OCI-LY3 (cell line): ENCODE measurements at regions not wholly inside any gene's neighbourhood (a gene's known extent, or its start where the extent isn't known, plus 50 kb on each side); places are given as distances from the start of the nearest gene placed in this dataset.

Source experiments
- H2AFZ ChIP-seq: fragments of 200-600, 300-600 bp; shearing (Covaris generic); 2 replicates; pipeline ENCODE4 v1.6.0; 2014; ENCODE audit warnings: antibody characterized with exemption, low read depth, low read length
- H3K27ac ChIP-seq: fragments of 200-600, 300-600 bp; sonication (generic); 2 replicates; pipeline ENCODE4 v1.5.1; 2014; ENCODE audit warnings: mild to moderate bottlenecking, low read length, moderate library complexity, mixed read lengths
- H3K27me3 ChIP-seq: fragments of 200-600, 300-600 bp; sonication (generic); 2 replicates; pipeline ENCODE4 v1.6.1; 2014; ENCODE audit warnings: low read depth, low read length, mixed read lengths
- H3K36me3 ChIP-seq: fragments of 200-600, 300-600 bp; sonication (generic); replicated peaks from 2 replicates; pipeline ENCODE3; 2014; ENCODE audit warnings: low read depth, low read length, mixed read lengths
- H3K4me1 ChIP-seq: fragments of 300-600, 200-600 bp; sonication (generic); 2 replicates; pipeline ENCODE4 v1.6.1; 2014; ENCODE audit warnings: low read length, mixed read lengths
- H3K4me2 ChIP-seq: fragments of 200-600, 300-600 bp; sonication (generic); 2 replicates; pipeline ENCODE4 v1.6.1; 2014; ENCODE audit warnings: low read length, mixed read lengths
- H3K4me3 ChIP-seq: fragments of 300-600, 200-600 bp; sonication (generic); 2 replicates; pipeline ENCODE4 v1.5.1; 2014; ENCODE audit warnings: antibody characterized with exemption, mild to moderate bottlenecking, low read length, moderate library complexity
- H3K79me2 ChIP-seq: fragments of 300-600, 200-600 bp; shearing (Covaris generic); 2 replicates; pipeline ENCODE4 v1.6.1; 2014; ENCODE audit warnings: mild to moderate bottlenecking, low read length, mixed read lengths
- H3K9ac ChIP-seq: fragments of 300-600, 200-600 bp; shearing (Covaris generic); 2 replicates; pipeline ENCODE4 v1.6.0; 2014; ENCODE audit warnings: mild to moderate bottlenecking, low read length, moderate library complexity
- H3K9me3 ChIP-seq: fragments of 200-600, 300-600 bp; shearing (Covaris generic); 2 replicates; pipeline ENCODE4 v1.6.1; 2014; ENCODE audit warnings: low read length, mixed read lengths; ENCODE audit not compliant: insufficient read depth
- H4K20me1 ChIP-seq: fragments of 200-600, 300-600 bp; sonication (generic); 2 replicates; pipeline ENCODE4 v1.6.1; 2016; ENCODE audit warnings: low read length, mixed read lengths; ENCODE audit not compliant: insufficient read depth
- EZH2phosphoT487 ChIP-seq: fragments of 200-600 bp; shearing (Covaris generic); IDR thresholded peaks from 2 replicates; pipeline ENCODE4 v1.6.1; 2018; ENCODE audit warnings: antibody characterized with exemption, mixed run types, low read depth
- TF ChIP-seq, protein P1 (sequence below): fragments of 200-600, 300-600 bp; sonication (generic); IDR thresholded peaks from 2 replicates; pipeline ENCODE4 v1.5.1; 2014; ENCODE audit warnings: antibody characterized with exemption, low read length, low read depth

DNA sequence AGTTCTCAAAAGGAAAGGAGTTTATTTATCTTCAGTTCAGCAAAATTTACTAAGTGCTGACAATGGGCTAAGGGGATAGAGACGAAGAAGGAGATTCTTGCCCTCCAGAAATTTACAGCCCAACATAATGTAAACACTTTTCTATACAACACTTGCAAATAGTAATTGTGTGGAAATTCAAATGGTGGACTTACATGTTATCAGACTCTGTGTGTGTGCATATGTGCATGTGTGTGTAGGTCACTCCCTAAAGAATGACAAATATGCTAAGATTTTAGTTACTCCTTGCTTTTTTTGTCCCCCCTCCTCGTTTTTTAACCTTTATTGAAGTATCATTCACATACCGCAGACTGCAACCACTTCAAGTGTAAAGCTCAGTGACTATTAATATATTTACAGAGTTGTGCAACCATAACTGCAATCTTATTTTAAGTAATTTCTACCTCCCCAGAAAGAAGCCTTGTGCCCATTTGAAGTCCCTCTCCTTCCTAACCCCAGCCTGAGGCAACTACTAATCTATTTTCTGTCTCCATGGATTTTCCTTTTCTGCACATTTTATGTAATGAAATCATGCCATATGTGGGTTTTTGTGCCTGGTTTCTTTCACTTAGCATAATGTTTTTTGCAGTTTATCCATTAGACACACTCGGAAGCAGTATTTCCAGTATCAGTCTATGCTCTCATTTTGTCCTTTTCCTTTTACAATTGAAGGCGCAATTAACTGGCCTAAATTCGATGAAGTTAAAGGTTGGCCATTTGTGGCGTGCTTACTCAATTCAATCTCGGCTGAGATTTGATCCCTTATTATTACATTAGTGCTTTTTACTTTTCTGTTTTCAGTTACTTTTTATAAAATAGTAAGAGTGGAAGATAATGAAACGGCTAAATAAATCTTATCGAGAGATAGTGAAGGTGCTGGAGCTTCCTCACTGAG, 318.4 kb downstream of the HAPSTR1 start:
- Histone ChIP-seq H3K9ac (no peak overlapping the region), H3K4me1 (no peaks in the 10 kb centered on the region), H3K27ac (no peak overlapping the region), H2AFZ (no peak overlapping the region), H3K79me2 (no peaks in the 10 kb centered on the region), H3K9me3 (no peaks in the 10 kb centered on the region), H3K4me2 (no peak overlapping the region), H3K27me3 (peaks cover 16% of the 10 kb centered on the region), H3K36me3 (no peaks in the 10 kb centered on the region), H3K4me3 (no peak overlapping the region), H4K20me1 (no peaks in the 10 kb centered on the region)
- no peak for TF ChIP-seq EZH2phosphoT487
- TF ChIP-seq, protein P1, sequence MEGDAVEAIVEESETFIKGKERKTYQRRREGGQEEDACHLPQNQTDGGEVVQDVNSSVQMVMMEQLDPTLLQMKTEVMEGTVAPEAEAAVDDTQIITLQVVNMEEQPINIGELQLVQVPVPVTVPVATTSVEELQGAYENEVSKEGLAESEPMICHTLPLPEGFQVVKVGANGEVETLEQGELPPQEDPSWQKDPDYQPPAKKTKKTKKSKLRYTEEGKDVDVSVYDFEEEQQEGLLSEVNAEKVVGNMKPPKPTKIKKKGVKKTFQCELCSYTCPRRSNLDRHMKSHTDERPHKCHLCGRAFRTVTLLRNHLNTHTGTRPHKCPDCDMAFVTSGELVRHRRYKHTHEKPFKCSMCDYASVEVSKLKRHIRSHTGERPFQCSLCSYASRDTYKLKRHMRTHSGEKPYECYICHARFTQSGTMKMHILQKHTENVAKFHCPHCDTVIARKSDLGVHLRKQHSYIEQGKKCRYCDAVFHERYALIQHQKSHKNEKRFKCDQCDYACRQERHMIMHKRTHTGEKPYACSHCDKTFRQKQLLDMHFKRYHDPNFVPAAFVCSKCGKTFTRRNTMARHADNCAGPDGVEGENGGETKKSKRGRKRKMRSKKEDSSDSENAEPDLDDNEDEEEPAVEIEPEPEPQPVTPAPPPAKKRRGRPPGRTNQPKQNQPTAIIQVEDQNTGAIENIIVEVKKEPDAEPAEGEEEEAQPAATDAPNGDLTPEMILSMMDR: no peak

DNA sequence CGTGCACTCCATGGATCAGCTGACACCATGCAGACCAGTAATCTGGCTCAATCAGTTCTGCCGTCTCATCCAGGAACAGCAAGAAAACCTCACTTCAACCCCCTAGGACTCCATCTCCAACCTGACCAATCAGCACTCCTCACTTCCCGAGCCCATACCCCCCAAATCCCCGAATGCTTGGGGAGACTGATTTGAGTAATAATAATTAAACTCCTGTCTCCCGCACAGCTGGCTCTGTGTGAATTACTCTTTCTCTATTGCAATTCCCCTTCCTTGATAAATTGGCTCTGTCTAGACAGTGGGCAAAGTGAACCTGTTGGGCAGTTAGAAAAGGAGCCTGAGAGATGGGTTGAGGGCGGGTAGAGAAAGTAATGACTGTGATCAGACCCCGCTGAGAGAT, 320.0 kb downstream of the HAPSTR1 start:
- H3K4me3 ChIP-seq: no peak overlapping the region
- H3K27me3 ChIP-seq: peaks cover 16% of the 10 kb centered on the region

DNA sequence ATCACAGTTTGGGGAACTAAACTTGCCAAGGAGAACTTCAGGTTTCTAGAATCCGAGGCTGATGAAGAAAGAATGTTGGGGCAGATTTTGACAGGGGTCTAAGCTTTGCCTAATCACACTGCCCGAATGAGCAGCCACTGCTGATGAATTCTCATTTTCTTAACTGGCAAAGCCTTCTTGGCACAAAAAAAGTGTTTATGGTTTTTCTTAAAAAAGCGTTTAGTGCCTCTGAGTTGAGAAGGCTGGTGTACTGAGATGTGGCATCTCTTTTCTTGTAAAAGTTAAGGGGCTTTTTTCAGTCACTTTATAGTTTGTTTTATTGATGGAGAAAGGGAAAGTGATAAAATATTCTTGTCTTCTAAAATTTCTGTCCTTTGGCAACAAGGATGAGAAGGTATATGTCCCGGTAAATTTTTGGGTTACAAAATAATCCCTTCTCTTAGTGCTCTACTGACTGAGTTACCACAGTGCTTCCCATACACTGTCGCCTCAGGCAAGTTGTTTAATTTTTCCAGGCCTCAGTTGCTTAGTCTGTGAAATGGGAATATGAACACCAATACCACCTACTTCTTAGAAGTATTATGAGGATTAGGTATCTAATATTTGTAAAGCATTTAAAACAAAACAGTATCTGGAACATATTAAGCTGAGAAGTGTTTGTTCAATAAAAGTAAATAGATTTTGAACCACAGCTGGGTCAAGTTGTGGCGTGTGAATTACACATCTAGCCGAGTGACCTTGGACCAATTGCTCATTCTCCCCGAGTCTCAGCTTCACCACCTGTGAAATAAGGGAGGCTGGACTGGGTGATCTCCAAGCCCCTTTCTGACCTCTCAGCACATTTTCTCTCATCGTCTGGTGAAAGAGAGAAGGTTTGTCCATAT, 320.8 kb downstream of the HAPSTR1 start:
- TF ChIP-seq EZH2phosphoT487: no peak
- TF ChIP-seq, protein P1: no peak
- no peak overlapping the region for H2AFZ ChIP-seq

More for the DNA sequence above, 320.0 kb downstream of the HAPSTR1 start:
- Histone ChIP-seq H3K9me3 (no peaks in the 10 kb centered on the region), H4K20me1 (no peaks in the 10 kb centered on the region), H3K9ac (no peak overlapping the region), H3K36me3 (no peaks in the 10 kb centered on the region), H3K4me2 (no peak overlapping the region), H3K79me2 (no peaks in the 10 kb centered on the region), H3K4me1 (no peaks in the 10 kb centered on the region), H2AFZ (no peak overlapping the region), H3K27ac (no peak overlapping the region)
- TF ChIP-seq, protein P1: no peak
- no peak for TF ChIP-seq EZH2phosphoT487

DNA sequence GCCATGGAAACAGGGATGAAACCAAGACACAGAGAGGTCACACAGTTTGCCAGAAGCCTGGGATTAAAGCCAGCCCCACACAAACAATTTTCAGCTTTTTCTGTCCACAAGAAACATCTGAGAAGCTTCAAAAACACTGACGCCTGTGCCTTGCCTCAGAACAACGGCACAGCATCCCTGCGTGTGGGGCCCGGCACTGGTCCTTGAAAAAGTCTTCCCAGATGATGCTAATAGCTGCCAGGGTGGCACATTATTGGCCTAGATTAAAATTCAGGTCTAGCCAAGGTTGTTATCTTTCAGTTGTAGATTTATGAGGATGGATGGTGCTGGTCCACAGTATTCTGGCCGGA, 321.4 kb downstream of the HAPSTR1 start:
- H3K27me3 ChIP-seq: peaks cover 16% of the 10 kb centered on the region
- no peaks in the 10 kb centered on the region for H3K4me1 ChIP-seq
- H4K20me1 ChIP-seq: no peaks in the 10 kb centered on the region
- TF ChIP-seq EZH2phosphoT487: no peak
- no peaks in the 10 kb centered on the region for H3K79me2 ChIP-seq
- no peak overlapping the region for H3K4me2 ChIP-seq
- no peak overlapping the region for H3K4me3 ChIP-seq
- no peak overlapping the region for H3K27ac ChIP-seq
- no peaks in the 10 kb centered on the region for H3K36me3 ChIP-seq
- no peaks in the 10 kb centered on the region for H3K9me3 ChIP-seq
- H3K9ac ChIP-seq: no peak overlapping the region
- no peak overlapping the region for H2AFZ ChIP-seq

More for the DNA sequence above, 320.8 kb downstream of the HAPSTR1 start:
- Histone ChIP-seq H3K4me1 (no peaks in the 10 kb centered on the region), H3K27ac (no peak overlapping the region), H3K4me2 (no peak overlapping the region), H4K20me1 (no peaks in the 10 kb centered on the region), H3K9ac (no peak overlapping the region), H3K4me3 (no peak overlapping the region), H3K27me3 (peaks cover 16% of the 10 kb centered on the region), H3K36me3 (no peaks in the 10 kb centered on the region), H3K79me2 (no peaks in the 10 kb centered on the region), H3K9me3 (no peaks in the 10 kb centered on the region)
